GM13977 (cell line): ENCODE measurements at regions not wholly inside any gene's neighbourhood (a gene's known extent, or its start where the extent isn't known, plus 50 kb on each side); places are given as distances from the start of the nearest gene placed in this dataset.
"Not testable (repeated sequence)": the region's sequence is repeated elsewhere in the genome, so short reads cannot be mapped to it uniquely, and the experiment has no call there.

Source experiments
- DNase-seq: peaks from one replicate; pipeline ENCODE4 v3.0.0; 2012; ENCODE audit warnings: low spot score
- in situ Hi-C: fragments of 300-500 bp; cut with MboI; formaldehyde crosslinking; loops from one replicate; pipeline ENCODE4 v1.12.0; 2022; ENCODE audit warnings: low sequenced_read_pairs, low pct_unique_long_range_greater_than_20kb, mixed read lengths, inconsistent platforms; ENCODE audit not compliant: unreplicated experiment
- TF ChIP-seq, protein P1 (sequence below): IDR thresholded peaks from 2 replicates; pipeline ENCODE4 v1.5.1; 2012; ENCODE audit warnings: mild to moderate bottlenecking, control low read depth; ENCODE audit not compliant: insufficient read depth; ENCODE audit errors: extremely low read depth, missing control alignments

DNA sequence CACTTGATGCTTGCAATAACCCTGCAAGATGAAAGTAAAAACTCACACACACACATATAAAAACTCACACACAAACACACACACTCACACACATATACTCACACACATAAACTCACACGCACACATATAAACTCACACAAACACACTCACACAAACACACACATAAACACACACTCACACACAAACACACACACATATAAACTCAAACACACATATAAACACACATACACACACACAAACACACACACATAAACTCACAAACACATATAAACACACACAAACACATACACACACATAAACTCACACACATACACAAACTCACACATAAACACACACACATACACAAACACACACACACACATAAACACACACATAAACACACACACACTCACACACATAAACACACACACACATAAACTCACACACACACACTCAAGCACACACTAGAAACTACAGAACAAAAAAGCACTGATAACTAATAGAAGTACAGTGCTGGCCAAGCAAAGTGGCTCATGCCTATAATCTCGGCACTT is 117.7 kb upstream of the TEKT4 start:
- in situ Hi-C loops, result no loop called here
- no peak for DNase-seq
- TF ChIP-seq, protein P1, sequence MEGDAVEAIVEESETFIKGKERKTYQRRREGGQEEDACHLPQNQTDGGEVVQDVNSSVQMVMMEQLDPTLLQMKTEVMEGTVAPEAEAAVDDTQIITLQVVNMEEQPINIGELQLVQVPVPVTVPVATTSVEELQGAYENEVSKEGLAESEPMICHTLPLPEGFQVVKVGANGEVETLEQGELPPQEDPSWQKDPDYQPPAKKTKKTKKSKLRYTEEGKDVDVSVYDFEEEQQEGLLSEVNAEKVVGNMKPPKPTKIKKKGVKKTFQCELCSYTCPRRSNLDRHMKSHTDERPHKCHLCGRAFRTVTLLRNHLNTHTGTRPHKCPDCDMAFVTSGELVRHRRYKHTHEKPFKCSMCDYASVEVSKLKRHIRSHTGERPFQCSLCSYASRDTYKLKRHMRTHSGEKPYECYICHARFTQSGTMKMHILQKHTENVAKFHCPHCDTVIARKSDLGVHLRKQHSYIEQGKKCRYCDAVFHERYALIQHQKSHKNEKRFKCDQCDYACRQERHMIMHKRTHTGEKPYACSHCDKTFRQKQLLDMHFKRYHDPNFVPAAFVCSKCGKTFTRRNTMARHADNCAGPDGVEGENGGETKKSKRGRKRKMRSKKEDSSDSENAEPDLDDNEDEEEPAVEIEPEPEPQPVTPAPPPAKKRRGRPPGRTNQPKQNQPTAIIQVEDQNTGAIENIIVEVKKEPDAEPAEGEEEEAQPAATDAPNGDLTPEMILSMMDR, result no peak

DNA sequence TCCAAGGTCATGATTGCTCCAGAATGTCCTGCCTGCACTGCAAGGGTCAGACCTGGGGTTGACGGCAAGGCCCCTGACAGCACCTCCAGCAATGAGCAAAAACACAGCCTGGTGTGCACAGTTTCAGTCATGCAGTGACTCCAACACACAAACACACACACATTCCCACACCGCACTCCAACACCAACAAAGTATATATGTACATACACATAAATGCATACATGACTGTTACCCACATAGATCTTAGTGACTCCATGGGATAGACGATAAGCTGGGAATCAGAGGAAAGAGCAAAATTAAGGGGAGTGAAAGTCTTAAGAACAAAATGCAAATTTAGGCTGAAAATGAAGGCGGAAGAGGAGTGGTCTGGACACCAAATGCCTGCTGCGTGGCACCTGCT is 112.7 kb upstream of the TEKT4 start:
- TF ChIP-seq, protein P1, result no peak
- no peak for DNase-seq
- in situ Hi-C loops, result no loop called here

DNA sequence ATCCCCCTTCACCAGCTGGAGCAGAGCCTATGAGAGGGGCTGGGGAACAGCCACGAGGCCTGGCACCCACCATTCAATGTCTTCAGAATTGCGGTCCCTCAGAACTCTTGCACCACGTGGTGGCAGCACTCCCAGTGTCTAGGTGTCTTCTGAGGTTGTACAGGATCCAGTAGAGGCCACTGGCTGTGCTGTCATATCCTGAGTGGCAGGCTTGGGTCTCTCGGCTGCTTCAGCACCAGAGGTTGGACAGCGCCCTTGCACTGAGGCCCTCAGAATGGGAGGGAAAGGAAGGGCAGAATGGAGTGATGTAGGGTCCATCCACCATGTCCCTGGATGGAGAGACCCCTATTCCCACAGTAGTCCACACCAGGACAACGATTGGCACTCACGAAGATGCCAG is 112.0 kb upstream of the TEKT4 start:
- DNase-seq, result no peak
- in situ Hi-C loops, result no loop called here
- TF ChIP-seq, protein P1, result peak; percentile 7

DNA sequence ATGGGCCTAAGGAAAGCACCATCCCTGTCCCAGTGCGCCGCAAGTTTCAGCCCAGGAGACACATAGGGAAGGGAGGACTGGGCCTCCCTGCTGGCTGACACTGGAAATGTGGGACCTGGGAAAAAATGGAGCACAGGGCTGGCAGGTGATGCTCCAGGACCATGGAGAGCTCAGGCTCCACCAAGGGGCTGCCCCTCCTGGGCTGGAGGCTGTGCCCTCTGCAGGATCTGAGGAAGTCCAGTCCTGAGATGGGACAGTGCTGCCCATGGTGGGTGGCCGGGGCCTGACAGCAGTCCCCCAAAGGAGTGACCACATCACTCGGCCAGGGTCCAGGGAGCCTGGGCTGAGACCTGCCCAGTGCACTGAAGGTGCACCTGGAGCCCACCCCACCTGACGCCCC is 108.6 kb upstream of the TEKT4 start:
- no peak for DNase-seq
- in situ Hi-C loops, result no loop called here
- TF ChIP-seq, protein P1, result no peak

DNA sequence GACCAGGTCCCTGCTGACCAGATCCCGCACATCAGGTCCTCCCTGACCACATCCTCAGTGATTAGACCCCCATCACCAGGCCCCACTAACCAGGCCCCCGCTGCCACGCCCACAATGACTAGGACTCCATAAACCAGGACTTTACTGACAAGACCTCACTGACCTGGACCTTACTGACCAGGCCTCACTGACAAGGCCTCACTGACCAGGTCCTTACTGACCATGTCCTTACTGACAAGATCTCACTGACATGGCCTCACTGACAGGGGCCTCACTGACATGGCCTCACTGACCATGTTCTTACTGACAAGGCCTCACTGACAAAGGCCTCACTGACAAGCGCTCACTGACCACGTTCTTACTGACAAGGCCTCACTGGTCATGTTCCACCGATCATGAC is 107.9 kb upstream of the TEKT4 start:
- in situ Hi-C loops, result no loop called here
- no peak for DNase-seq
- TF ChIP-seq, protein P1, result no peak

DNA sequence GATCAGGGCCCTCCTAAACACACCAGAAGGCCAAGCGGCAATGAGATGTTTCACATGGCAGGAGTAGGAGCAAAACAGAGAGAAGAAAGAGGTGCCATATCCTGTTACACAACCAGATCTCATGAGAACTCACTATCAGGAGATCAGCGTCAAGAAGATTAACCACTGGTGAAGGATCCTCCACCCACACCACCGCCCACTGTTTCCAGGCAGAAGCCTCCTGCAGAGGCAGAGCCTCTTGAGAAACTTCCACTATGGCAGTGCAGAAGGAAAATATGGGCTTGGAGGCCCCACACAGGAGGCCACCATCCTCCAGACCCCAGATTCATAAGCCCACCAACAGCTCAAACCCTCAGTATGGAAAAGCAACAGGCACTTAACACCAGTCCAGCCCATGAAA is 106.9 kb upstream of the TEKT4 start:
- DNase-seq, in situ Hi-C loops: not testable (repeated sequence)

DNA sequence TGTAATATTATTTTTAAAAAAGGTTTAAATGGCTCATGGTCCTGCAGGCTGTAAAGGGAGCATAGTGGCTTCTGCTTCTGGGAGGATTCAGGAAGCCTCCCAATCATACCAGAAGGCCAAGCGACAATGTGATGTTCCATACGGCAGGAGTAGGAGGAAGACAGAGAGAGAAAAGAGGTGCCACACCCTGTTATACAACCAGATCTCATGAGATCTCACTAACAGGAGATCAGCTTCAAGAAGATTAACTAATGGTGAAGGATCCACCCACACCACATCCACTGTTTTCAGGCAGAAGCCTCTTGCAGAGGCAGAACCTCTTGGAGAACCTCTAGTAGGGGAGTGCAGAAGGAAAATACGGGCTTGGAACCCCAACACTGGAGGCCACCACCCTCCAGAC is 103.9 kb upstream of the TEKT4 start:
- TF ChIP-seq, protein P1, result no peak
- DNase-seq, result no peak
- in situ Hi-C loops, result no loop called here
